ENCODE measurements at regions not wholly inside any gene's neighbourhood (a gene's known extent, or its start where the extent isn't known, plus 50 kb on each side); places are given as distances from the start of the nearest gene placed in this dataset.

GRCh38 chr5:34521628-34522290 lies 134.4 kb upstream of the RAI14 start:
- no peak for TF ChIP-seq CTCF (IDR thresholded peaks at IDR 0.05)
- no peak for TF ChIP-seq POLR2A (IDR thresholded peaks at IDR 0.05)

Measured in right lobe of liver (tissue), 4 donors.